ENCODE measurements at regions not wholly inside any gene's neighbourhood (a gene's known extent, or its start where the extent isn't known, plus 50 kb on each side); places are given as distances from the start of the nearest gene placed in this dataset.

GRCh38 chr9:86795047-86795442 lies 152.3 kb downstream of the GAS1 start:
- DNase-seq, result no peak

- DNase-seq, result no peak
These were observed 152.8 kb downstream of the GAS1 start for GRCh38 chr9:86794391-86795046.

DNA sequence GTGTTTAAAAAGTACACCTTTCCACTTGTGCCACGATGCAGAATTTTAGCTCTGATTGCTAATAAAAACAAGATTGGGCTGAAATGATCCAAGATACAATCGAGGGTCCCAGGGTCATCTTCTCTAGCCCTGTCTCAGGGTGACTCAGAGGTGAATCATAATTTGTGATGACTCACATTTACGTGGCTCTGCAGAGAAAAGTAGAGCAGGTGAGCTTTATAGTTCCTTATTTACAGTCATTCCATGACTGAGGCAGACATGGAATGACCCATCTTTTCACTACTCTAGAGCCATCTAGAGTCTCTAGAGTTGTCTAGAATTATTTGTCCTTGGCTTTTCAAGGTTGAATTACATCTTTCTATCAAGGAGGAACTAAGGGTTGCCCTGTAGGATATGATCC lies 155.2 kb downstream of the GAS1 start:
- no peak for DNase-seq

GRCh38 chr9:86790805-86791204 lies 156.5 kb downstream of the GAS1 start:
- no peak for DNase-seq

DNA sequence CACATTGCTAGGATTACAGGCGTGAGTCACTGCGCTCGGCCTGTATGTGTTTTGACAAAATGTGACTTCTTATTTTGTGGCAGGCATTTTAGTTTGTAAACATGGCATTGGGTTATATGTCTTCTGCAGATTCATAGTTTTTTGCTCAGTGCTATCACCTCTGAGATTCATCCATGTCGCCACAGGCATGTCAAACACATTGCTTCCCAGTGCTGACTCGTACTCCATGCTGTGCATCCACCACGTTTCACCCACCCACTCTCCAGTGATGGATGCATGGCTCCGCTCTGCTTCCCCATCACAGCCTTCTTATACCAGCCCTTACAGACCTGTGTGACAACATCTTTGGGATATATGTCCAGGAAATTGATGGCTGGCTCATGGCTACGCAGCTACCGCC lies 158.8 kb downstream of the GAS1 start:
- DNase-seq, result no peak

GRCh38 chr9:86783884-86784283 lies 163.4 kb downstream of the GAS1 start:
- DNase-seq, result no peak

- no peak for DNase-seq
These were observed 164.5 kb downstream of the GAS1 start for GRCh38 chr9:86782831-86783230.

GRCh38 chr9:86778761-86779160 lies 168.5 kb downstream of the GAS1 start:
- no peak for DNase-seq

GRCh38 chr9:86775718-86776117 lies 171.6 kb downstream of the GAS1 start:
- no peak for DNase-seq

DNA sequence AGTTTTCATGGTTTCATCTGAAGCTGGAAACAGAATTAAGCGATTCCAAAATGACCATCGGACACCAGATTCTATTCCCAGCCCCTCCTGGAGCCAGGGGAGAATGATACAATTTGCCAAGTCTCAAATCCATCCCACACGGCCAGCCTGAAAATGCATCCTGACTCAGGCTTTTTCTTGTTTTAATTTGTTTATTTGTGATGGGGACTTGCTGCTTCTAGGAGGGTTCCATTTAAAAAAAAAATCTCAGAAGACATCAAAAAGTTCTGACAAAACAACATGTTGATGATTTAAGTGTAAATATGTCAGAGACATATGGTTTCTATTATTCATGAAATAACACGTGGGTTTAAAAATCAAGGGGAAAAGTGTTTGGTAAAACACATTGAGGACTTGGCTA lies 173.2 kb downstream of the GAS1 start:
- no peak for DNase-seq

GRCh38 chr9:86773422-86773945 lies 173.8 kb downstream of the GAS1 start:
- DNase-seq, result no peak

- DNase-seq, result no peak
These were observed 174.7 kb downstream of the GAS1 start for GRCh38 chr9:86772635-86772993.

DNA sequence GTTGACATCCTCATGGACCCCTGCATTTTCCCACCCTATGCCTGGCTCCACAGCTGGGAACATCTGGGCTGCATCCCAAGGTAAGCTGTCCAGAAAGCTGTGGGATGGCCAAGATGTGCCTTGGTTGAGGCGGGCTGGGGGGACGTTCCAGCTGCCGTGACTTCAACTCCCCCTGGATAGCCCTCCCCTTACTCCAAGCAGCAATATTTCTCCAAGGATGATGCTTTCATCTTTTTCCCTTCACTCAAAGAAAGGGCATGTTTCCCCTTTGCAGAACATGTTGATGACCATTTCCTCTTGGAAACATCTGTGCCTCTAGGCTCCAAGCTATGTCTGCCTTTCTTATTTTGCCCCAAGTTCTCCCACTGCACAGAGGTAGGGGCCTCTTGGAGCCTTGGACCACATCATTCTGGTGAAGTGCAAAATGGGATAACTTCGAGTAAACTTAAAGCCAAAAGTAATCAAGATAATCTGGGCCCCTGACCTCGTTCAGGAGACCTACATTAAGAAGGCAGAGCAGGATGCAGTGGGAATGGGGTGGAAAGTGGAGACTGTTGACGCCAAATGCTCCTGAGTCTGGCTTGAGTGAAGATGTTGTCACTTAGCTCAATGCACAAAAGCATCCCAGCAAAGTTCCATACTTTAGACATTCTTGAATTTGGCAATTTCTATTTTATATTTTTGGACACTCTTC lies 175.2 kb downstream of the GAS1 start:
- no peak for DNase-seq

- no peak for DNase-seq
These were observed 175.9 kb downstream of the GAS1 start for GRCh38 chr9:86771420-86771819.

- DNase-seq, result no peak
These were observed 178.6 kb downstream of the GAS1 start for GRCh38 chr9:86768709-86769108.

- DNase-seq, result no peak
These were observed 179.3 kb downstream of the GAS1 start for GRCh38 chr9:86768020-86768419.

- no peak for DNase-seq
These were observed 179.9 kb downstream of the GAS1 start for GRCh38 chr9:86767373-86767772.

GRCh38 chr9:86766912-86767311 lies 180.4 kb downstream of the GAS1 start:
- no peak for DNase-seq

DNA sequence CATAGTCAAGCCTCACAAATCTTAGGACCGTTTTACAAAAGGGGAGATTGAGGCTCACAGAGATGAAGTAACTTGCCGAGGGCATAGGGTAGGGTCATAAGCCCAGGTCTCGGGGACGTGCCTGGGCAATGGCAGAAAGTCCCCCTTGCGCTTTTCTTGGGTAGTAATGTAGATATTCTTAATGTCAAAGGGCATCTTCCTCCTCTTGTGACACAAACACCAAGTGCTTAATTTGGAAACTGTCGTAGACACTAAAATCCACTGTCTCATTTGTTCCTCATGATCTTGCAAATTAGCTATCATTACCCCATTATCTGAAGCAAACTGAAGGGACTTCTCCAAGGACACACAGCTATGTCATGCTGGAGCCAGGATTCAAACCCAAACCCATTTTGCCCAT lies 180.8 kb downstream of the GAS1 start:
- no peak for DNase-seq

DNA sequence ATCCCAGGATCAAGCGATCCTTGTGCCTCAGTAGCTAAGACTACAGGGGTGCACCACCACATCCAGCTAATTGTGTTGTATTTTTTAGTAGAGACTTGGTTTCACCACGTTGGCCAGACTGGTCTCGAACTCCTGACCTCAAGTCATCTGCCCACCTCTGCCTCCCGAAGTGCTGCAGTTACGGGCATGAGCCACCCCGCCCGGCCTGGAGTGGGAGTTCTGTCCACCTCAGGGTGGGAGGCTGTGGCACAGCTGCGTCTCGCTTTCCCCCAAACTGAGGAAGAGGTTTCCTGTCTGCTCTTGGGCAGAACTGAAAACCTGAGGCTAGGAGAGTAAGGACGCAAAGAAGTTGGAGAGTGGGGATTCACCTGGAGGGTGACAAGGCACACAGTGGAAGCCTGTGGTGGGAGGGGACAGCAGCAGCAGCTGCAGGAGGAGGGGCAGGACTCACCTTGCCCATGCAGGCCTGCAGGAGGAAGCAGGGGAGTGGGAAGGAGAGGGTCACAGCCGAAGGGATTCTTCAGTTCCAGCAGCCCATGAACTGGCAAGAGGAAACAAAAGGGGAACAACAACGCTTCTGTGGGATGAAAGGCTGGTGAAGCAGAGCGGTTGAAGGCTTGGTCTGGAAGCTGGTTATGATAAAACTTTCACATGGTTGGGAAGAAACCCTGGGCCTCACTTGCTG lies 181.4 kb downstream of the GAS1 start:
- no peak for DNase-seq

GRCh38 chr9:86764671-86765343 lies 182.5 kb downstream of the GAS1 start:
- DNase-seq, result no peak

GRCh38 chr9:86764221-86764624 lies 183.1 kb downstream of the GAS1 start:
- no peak for DNase-seq

DNA sequence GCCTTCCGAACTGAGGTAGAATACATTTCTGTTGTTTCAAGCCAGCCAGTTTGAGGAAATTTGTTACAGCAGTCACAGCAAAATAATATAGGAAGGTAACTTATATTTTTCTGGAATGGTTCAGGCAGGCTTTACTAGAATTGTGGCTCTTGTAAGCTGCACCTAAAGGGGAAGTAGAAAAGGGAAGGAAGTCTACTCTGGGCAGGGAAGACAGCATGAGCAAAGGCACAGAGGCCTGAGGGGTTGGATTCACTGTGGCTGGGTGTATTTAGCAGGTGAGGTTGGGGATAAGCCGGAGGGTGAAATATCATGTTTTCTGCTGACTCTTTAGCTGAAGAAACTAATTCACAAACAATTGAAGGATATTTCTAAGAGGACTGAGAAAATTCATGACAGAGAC lies 183.5 kb downstream of the GAS1 start:
- DNase-seq, result no peak

- no peak for DNase-seq
These were observed 190.0 kb downstream of the GAS1 start for GRCh38 chr9:86757382-86757720.
